GM23248 (cell line): ENCODE measurements at regions not wholly inside any gene's neighbourhood (a gene's known extent, or its start where the extent isn't known, plus 50 kb on each side); places are given as distances from the start of the nearest gene placed in this dataset.
A peak's percentile ranks its signal among the peaks of the same experiment; 100 is the strongest.

Experiments
- DNase-seq: peaks from one replicate; pipeline ENCODE4 v3.0.0-alpha.2; 2015
- H2AFZ ChIP-seq: fragments of 200-600 bp; sonication (generic); 2 replicates; pipeline ENCODE4 v1.6.1; 2016; ENCODE audit warnings: antibody characterized with exemption
- H3F3A ChIP-seq: fragments of 200-600 bp; sonication (generic); 2 replicates; pipeline ENCODE4 v1.6.1; 2016; ENCODE audit warnings: mild to moderate bottlenecking, antibody characterized with exemption, mixed run types; ENCODE audit not compliant: insufficient read depth
- H3K27ac ChIP-seq: fragments of 200-600 bp; sonication (generic); 2 replicates; pipeline ENCODE4 v1.5.1; 2016; ENCODE audit warnings: mild to moderate bottlenecking
- H3K27me3 ChIP-seq: fragments of 200-600 bp; sonication (generic); replicated peaks from 2 replicates; pipeline ENCODE4 v1.6.1; 2016; ENCODE audit warnings: mild to moderate bottlenecking; ENCODE audit not compliant: insufficient read depth
- H3K36me3 ChIP-seq: fragments of 200-600 bp; sonication (generic); 2 replicates; pipeline ENCODE4 v1.6.1; 2016; ENCODE audit warnings: low read depth, mild to moderate bottlenecking
- H3K4me1 ChIP-seq: fragments of 200-600 bp; sonication (generic); 2 replicates; pipeline ENCODE4 v1.6.1; 2016; ENCODE audit warnings: mild to moderate bottlenecking; ENCODE audit not compliant: insufficient read depth
- H3K4me2 ChIP-seq: fragments of 200-600 bp; sonication (generic); one replicate; pipeline ENCODE4 v1.6.1; 2016; ENCODE audit warnings: mild to moderate bottlenecking; ENCODE audit not compliant: unreplicated experiment
- H3K4me3 ChIP-seq: fragments of 200-600 bp; sonication (generic); 2 replicates; pipeline ENCODE4 v1.5.1; 2016; ENCODE audit warnings: mild to moderate bottlenecking
- H3K79me2 ChIP-seq: fragments of 200-600 bp; sonication (generic); 2 replicates; pipeline ENCODE4 v1.6.1; 2016; ENCODE audit warnings: mild to moderate bottlenecking; ENCODE audit not compliant: insufficient read depth
- H3K9ac ChIP-seq: fragments of 200-600 bp; sonication (generic); 2 replicates; pipeline ENCODE4 v1.6.1; 2016; ENCODE audit warnings: mild to moderate bottlenecking
- H3K9me2 ChIP-seq: fragments of 200-600 bp; sonication (generic); 2 replicates; pipeline ENCODE4 v1.6.1; 2016; ENCODE audit warnings: mixed run types, mild to moderate bottlenecking, moderate library complexity; ENCODE audit not compliant: insufficient read depth
- H3K9me3 ChIP-seq: fragments of 200-600 bp; sonication (generic); one replicate; pipeline ENCODE4 v1.6.1; 2017; ENCODE audit warnings: low read depth
- H4K20me1 ChIP-seq: fragments of 200-600 bp; sonication (generic); 2 replicates; pipeline ENCODE4 v1.6.0; 2016; ENCODE audit not compliant: insufficient read depth
- EZH2 ChIP-seq: fragments of 200-600 bp; sonication (generic); IDR thresholded peaks from 2 replicates; pipeline ENCODE4 v1.6.1; 2018; ENCODE audit warnings: antibody characterized with exemption, mild to moderate bottlenecking; ENCODE audit not compliant: insufficient read depth, poor library complexity, severe bottlenecking
- EZH2phosphoT487 ChIP-seq: fragments of 200-600 bp; sonication (generic); IDR thresholded peaks from 2 replicates; pipeline ENCODE4 v1.6.1; 2018; ENCODE audit warnings: antibody characterized with exemption, moderate library complexity, mild to moderate bottlenecking, low read depth; ENCODE audit not compliant: insufficient read depth
- WGBS, 2 experiments: methylation state at CpG; one replicate each; pipeline ENCODE4 v1.1.6; 2015 to 2017; ENCODE audit warnings: low lambda C conversion rate in 2 of 2, low coverage in 1 of 2; ENCODE audit errors: missing lambda C conversion rate in 2 of 2; 5-methylcytosine and 5-hydroxymethylcytosine counted together
- in situ Hi-C: fragments of 300-500 bp; cut with MboI; formaldehyde crosslinking; loops from 2 replicates; pipeline ENCODE4 v1.15.0; 2020

GRCh38 chr1:14328685-14329084 lies 269.8 kb upstream of the KAZN start:
- DNase-seq: no peak
- no peaks in the 10 kb centered on the region for H3K4me1 ChIP-seq
- H3F3A ChIP-seq: 0 out of 2 replicates have a peak, but pooled peaks cover 5% of the 10 kb centered on the region

GRCh38 chr1:14332158-14332557 lies 266.3 kb upstream of the KAZN start:
- Histone ChIP-seq H3K9me3 (no peaks in the 10 kb centered on the region), H3K4me2 (no peak overlapping the region), H2AFZ (no peak overlapping the region), H3K27me3 (peaks cover 3% of the 10 kb centered on the region; the same call in 1 of the 2 replicates), H3F3A (0 out of 2 replicates have a peak, but pooled peaks cover 5% of the 10 kb centered on the region), H3K4me1 (no peaks in the 10 kb centered on the region), H3K9me2 (no peaks in the 10 kb centered on the region), H3K9ac (no peak overlapping the region), H3K36me3 (no peaks in the 10 kb centered on the region), H3K79me2 (no peaks in the 10 kb centered on the region), H4K20me1 (no peaks in the 10 kb centered on the region), H3K27ac (no peak overlapping the region), H3K4me3 (no peak overlapping the region)
- TF ChIP-seq EZH2phosphoT487 (no peak), EZH2 (no peak)
- in situ Hi-C loops: no loop called here
- WGBS, 2 experiments: 57 to 60% methylated on average over 4 of the region's 4 CpGs
- DNase-seq: peak; percentile 18

More at GRCh38 chr1:14328685-14329084, 269.8 kb upstream of the KAZN start:
- no peak overlapping the region for H3K4me3 ChIP-seq
- in situ Hi-C loops: no loop called here
- TF ChIP-seq EZH2phosphoT487: no peak
- no peak for TF ChIP-seq EZH2
- H3K36me3 ChIP-seq: no peaks in the 10 kb centered on the region
- no peak overlapping the region for H3K4me2 ChIP-seq
- peaks cover 7% of the 10 kb centered on the region for H3K27me3 ChIP-seq
- H4K20me1 ChIP-seq: no peaks in the 10 kb centered on the region
- H3K79me2 ChIP-seq: no peaks in the 10 kb centered on the region
- no peak overlapping the region for H2AFZ ChIP-seq
- H3K9me2 ChIP-seq: no peaks in the 10 kb centered on the region
- H3K9ac ChIP-seq: no peak overlapping the region
- no peaks in the 10 kb centered on the region for H3K9me3 ChIP-seq
- H3K27ac ChIP-seq: no peak overlapping the region

GRCh38 chr1:14334336-14335176 lies 263.9 kb upstream of the KAZN start:
- Histone ChIP-seq H4K20me1 (no peaks in the 10 kb centered on the region), H3K27ac (no peak overlapping the region), H2AFZ (no peak overlapping the region), H3K4me2 (no peak overlapping the region), H3K9me2 (no peaks in the 10 kb centered on the region), H3K36me3 (no peaks in the 10 kb centered on the region), H3K79me2 (no peaks in the 10 kb centered on the region), H3F3A (0 out of 2 replicates have a peak, but pooled peaks cover 5% of the 10 kb centered on the region), H3K4me3 (no peak overlapping the region), H3K9ac (no peak overlapping the region), H3K4me1 (peaks cover 6% of the 10 kb centered on the region; the same call in 1 of the 2 replicates), H3K27me3 (no peaks in the 10 kb centered on the region), H3K9me3 (no peaks in the 10 kb centered on the region)
- TF ChIP-seq EZH2phosphoT487 (no peak), EZH2 (no peak)
- in situ Hi-C loops: no loop called here
- peak; percentile 26 for DNase-seq
- 59 to 64% methylated on average over 7 of the region's 7 CpGs for WGBS, 2 experiments

GRCh38 chr1:14338509-14338908 lies 260.0 kb upstream of the KAZN start:
- Histone ChIP-seq H3K79me2 (no peaks in the 10 kb centered on the region), H3K36me3 (no peaks in the 10 kb centered on the region), H2AFZ (no peak overlapping the region), H3F3A (0 out of 2 replicates have a peak, but pooled peaks cover 4% of the 10 kb centered on the region), H3K27me3 (no peaks in the 10 kb centered on the region), H3K9me3 (no peaks in the 10 kb centered on the region), H3K9me2 (no peaks in the 10 kb centered on the region), H3K4me3 (no peak overlapping the region), H4K20me1 (no peaks in the 10 kb centered on the region), H3K9ac (no peak overlapping the region), H3K4me1 (peaks cover 17% of the 10 kb centered on the region; the same call in 1 of the 2 replicates), H3K27ac (no peak overlapping the region), H3K4me2 (no peak overlapping the region)
- TF ChIP-seq EZH2 (no peak), EZH2phosphoT487 (no peak)
- no peak for DNase-seq
- in situ Hi-C loops: no loop called here
- 84 to 92% methylated on average over 3 of the region's 3 CpGs for WGBS, 2 experiments
